Panc1 (cell line): ENCODE measurements at regions not wholly inside any gene's neighbourhood (a gene's known extent, or its start where the extent isn't known, plus 50 kb on each side); places are given as distances from the start of the nearest gene placed in this dataset.

Experiments
- ATAC-seq: fragments of 200-7000 bp; cut with Tn5 transposase; 2 replicates; pipeline ENCODE4 v1.9.1; 2020; ENCODE audit warnings: mild to moderate bottlenecking, moderate library complexity
- BruUV-seq: library from RNA; stranded (reverse); fragments of 400-500 nt; replicated peaks from 2 replicates; lab custom pipeline; 2021; lab: Mats Ljungman, UMichigan
- CTCF ChIA-PET: fragments of 300-600 bp; sonication (Branson Sonifier 250); formaldehyde crosslinking; loops from one replicate; lab custom pipeline; 2022; ENCODE audit warnings: antibody characterized with exemption; lab: Charles Lee
- POLR2A ChIA-PET: fragments of 300-600 bp; sonication (Branson Sonifier 250); formaldehyde crosslinking; loops from one replicate; lab custom pipeline; 2022; ENCODE audit warnings: antibody characterized with exemption; lab: Charles Lee
- DNase-seq: peaks from one replicate; pipeline ENCODE4 v3.0.0-alpha.2; 2010; ENCODE audit warnings: low read depth, low spot score
- H3K27ac ChIP-seq: 2 replicates; pipeline ENCODE4 v1.5.1; 2011; ENCODE audit warnings: mild to moderate bottlenecking, low read length, inconsistent platforms
- H3K27me3 ChIP-seq: fragments of 200-500 bp; sonication (Bioruptor generic); 2 replicates; pipeline ENCODE4 v1.6.0; 2014; ENCODE audit warnings: low read length, inconsistent platforms; ENCODE audit not compliant: control insufficient read depth, insufficient read depth
- H3K36me3 ChIP-seq: fragments of 200-500 bp; sonication (Bioruptor generic); 2 replicates; pipeline ENCODE4 v1.5.1; 2014; ENCODE audit warnings: inconsistent platforms, mild to moderate bottlenecking, low read length, moderate library complexity; ENCODE audit not compliant: control insufficient read depth, insufficient read depth
- H3K4me1 ChIP-seq: 2 replicates; pipeline ENCODE4 v1.5.1; 2011; ENCODE audit warnings: inconsistent platforms, mild to moderate bottlenecking, low read length, moderate library complexity; ENCODE audit not compliant: control insufficient read depth, insufficient read depth
- H3K4me3 ChIP-seq, 2 experiments: 2 replicates each; pipeline ENCODE4 v1.5.1; 2011 to 2012; ENCODE audit warnings: low read depth in 2 of 2, low read length in 2 of 2, mild to moderate bottlenecking in 2 of 2, inconsistent platforms in 1 of 2, moderate library complexity in 1 of 2
- H3K9me3 ChIP-seq: fragments of 200-500 bp; sonication (Bioruptor generic); 2 replicates; pipeline ENCODE4 v1.5.1; 2014; ENCODE audit warnings: low read depth, mild to moderate bottlenecking, inconsistent platforms, low read length, moderate library complexity; ENCODE audit not compliant: control insufficient read depth, insufficient read depth
- POLR2AphosphoS5 ChIP-seq: IDR thresholded peaks from 2 replicates; pipeline ENCODE4 v1.6.1; 2012; ENCODE audit warnings: mild to moderate bottlenecking, low read depth, low read length, moderate library complexity
- SIN3A ChIP-seq: IDR thresholded peaks from 2 replicates; pipeline ENCODE4 v1.6.1; 2012; ENCODE audit warnings: low read depth, mild to moderate bottlenecking, low read length, moderate library complexity, borderline replicate concordance; ENCODE audit not compliant: insufficient read depth
- TCF7L2 ChIP-seq: IDR thresholded peaks from 2 replicates; pipeline ENCODE4 v1.6.1; 2011; ENCODE audit warnings: mild to moderate bottlenecking, low read depth, low read length, inconsistent platforms
- in situ Hi-C: cut with HindIII; loops from 2 replicates; pipeline ENCODE4 v1.10.0; 2016; ENCODE audit warnings: low sequenced_read_pairs, low pct_unique_long_range_greater_than_20kb
- intact Hi-C: fragments of 100-400 bp; cut with micrococcal nuclease; formaldehyde crosslinking; loops from one replicate; pipeline ENCODE4 v1.10.0; 2022; ENCODE audit not compliant: unreplicated experiment
- TF ChIP-seq, protein P1 (sequence below), 2 experiments: IDR thresholded peaks; 2 replicates each; pipeline ENCODE4 v1.6.1; 2011 to 2012; ENCODE audit warnings: low read depth in 2 of 2, control low read depth in 1 of 2, low read length in 1 of 2, mild to moderate bottlenecking in 1 of 2, moderate library complexity in 1 of 2; ENCODE audit not compliant: insufficient read depth in 1 of 2
- TF ChIP-seq, protein P2 (sequence below): fragments of 450-650 bp; IDR thresholded peaks from 2 replicates; pipeline ENCODE4 v1.5.1; 2017; ENCODE audit warnings: mild to moderate bottlenecking

DNA sequence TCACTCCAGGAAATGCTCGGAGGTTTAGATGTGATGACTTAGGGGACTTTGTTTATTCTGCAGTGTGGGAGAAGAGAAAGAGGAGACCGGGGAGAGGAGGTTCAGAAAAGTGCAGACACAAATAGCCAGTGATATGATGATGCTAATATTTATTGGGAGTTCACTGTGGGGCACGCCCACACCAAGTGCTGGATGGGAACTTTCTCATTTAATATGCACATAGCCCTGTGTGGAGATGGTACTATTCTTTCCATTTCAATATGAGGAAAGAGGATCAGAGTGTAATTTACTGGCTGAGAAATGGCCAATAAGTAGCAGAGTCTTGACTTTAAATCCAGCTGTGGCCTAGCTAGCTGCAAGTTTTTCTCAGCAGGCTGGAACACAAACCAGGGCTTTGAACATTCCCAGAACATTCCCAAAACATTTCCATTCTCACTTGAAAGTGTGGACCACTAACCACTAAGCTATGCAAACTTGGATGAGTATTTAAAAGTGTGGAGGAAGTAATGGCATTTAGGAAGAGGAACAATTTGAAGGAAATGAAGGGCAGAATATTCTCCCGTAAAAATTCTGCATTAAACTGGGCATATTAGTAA lies 231.7 kb downstream of the HS3ST1 start:
- Histone ChIP-seq H3K36me3 (no peaks in the 10 kb centered on the region), H3K27ac (no peak overlapping the region), H3K9me3 (no peaks in the 10 kb centered on the region), H3K4me1 (no peaks in the 10 kb centered on the region), H3K4me3 (no peak overlapping the region), H3K27me3 (no peaks in the 10 kb centered on the region)
- POLR2A ChIA-PET: no interaction called here
- no peak for DNase-seq
- in situ Hi-C loops: no loop called here
- BruUV-seq: no TSS peak
- CTCF ChIA-PET: no interaction called here
- intact Hi-C loops: no loop called here
- TF ChIP-seq, protein P1, sequence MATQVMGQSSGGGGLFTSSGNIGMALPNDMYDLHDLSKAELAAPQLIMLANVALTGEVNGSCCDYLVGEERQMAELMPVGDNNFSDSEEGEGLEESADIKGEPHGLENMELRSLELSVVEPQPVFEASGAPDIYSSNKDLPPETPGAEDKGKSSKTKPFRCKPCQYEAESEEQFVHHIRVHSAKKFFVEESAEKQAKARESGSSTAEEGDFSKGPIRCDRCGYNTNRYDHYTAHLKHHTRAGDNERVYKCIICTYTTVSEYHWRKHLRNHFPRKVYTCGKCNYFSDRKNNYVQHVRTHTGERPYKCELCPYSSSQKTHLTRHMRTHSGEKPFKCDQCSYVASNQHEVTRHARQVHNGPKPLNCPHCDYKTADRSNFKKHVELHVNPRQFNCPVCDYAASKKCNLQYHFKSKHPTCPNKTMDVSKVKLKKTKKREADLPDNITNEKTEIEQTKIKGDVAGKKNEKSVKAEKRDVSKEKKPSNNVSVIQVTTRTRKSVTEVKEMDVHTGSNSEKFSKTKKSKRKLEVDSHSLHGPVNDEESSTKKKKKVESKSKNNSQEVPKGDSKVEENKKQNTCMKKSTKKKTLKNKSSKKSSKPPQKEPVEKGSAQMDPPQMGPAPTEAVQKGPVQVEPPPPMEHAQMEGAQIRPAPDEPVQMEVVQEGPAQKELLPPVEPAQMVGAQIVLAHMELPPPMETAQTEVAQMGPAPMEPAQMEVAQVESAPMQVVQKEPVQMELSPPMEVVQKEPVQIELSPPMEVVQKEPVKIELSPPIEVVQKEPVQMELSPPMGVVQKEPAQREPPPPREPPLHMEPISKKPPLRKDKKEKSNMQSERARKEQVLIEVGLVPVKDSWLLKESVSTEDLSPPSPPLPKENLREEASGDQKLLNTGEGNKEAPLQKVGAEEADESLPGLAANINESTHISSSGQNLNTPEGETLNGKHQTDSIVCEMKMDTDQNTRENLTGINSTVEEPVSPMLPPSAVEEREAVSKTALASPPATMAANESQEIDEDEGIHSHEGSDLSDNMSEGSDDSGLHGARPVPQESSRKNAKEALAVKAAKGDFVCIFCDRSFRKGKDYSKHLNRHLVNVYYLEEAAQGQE (IDR thresholded peaks at IDR 0.05; ENCODE audit: insufficient read depth in 1 of 2, low read depth in 2 of 2, low read length in 1 of 2): no peak
- TF ChIP-seq, protein P2, sequence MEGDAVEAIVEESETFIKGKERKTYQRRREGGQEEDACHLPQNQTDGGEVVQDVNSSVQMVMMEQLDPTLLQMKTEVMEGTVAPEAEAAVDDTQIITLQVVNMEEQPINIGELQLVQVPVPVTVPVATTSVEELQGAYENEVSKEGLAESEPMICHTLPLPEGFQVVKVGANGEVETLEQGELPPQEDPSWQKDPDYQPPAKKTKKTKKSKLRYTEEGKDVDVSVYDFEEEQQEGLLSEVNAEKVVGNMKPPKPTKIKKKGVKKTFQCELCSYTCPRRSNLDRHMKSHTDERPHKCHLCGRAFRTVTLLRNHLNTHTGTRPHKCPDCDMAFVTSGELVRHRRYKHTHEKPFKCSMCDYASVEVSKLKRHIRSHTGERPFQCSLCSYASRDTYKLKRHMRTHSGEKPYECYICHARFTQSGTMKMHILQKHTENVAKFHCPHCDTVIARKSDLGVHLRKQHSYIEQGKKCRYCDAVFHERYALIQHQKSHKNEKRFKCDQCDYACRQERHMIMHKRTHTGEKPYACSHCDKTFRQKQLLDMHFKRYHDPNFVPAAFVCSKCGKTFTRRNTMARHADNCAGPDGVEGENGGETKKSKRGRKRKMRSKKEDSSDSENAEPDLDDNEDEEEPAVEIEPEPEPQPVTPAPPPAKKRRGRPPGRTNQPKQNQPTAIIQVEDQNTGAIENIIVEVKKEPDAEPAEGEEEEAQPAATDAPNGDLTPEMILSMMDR: no peak
- TF ChIP-seq POLR2AphosphoS5 (no peak), SIN3A (no peak), TCF7L2 (no peak)
- ATAC-seq: no peak

DNA sequence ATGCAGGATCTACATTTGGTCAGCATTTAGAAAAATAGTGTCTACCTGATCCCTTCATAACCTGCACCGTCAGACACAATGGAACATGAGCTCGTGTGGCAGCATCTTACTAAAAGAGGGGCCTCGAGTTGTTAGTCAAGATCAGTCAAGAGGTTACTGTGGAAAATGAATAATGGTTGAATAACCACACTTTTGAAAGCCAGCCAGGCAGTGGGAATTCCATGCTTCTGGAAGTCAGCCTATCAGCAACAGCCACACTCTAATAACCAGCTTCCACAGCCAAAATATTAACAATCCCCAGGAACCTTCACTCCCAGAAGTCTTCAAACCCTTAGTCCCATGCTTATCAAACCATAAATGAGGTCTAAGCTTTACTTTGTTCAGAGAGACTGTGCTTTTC lies 234.3 kb downstream of the HS3ST1 start:
- H3K4me3 ChIP-seq: no peak overlapping the region
- ChIA-PET POLR2A (no interaction called here), CTCF (no interaction called here)
- no peak overlapping the region for H3K27ac ChIP-seq
- DNase-seq: no peak
- no peaks in the 10 kb centered on the region for H3K27me3 ChIP-seq
- no peak for ATAC-seq
- in situ Hi-C loops: no loop called here
- no peaks in the 10 kb centered on the region for H3K36me3 ChIP-seq
- intact Hi-C loops: no loop called here
- no peaks in the 10 kb centered on the region for H3K4me1 ChIP-seq
- H3K9me3 ChIP-seq: no peaks in the 10 kb centered on the region
- BruUV-seq: no TSS peak
- TF ChIP-seq, protein P2: no peak
- TF ChIP-seq TCF7L2: no peak
- TF ChIP-seq, protein P1 (IDR thresholded peaks at IDR 0.05; ENCODE audit: insufficient read depth in 1 of 2, low read depth in 2 of 2, low read length in 1 of 2): no peak
- no peak for TF ChIP-seq POLR2AphosphoS5
- no peak for TF ChIP-seq SIN3A
